NAMALWA (cell line): ENCODE measurements at regions not wholly inside any gene's neighbourhood (a gene's known extent, or its start where the extent isn't known, plus 50 kb on each side); places are given as distances from the start of the nearest gene placed in this dataset.
A peak's percentile ranks its signal among the peaks of the same experiment; 100 is the strongest.

Source experiments
- DNase-seq: peaks from one replicate; pipeline ENCODE4 v3.0.0-alpha.2; 2015; ENCODE audit warnings: low spot score

DNA sequence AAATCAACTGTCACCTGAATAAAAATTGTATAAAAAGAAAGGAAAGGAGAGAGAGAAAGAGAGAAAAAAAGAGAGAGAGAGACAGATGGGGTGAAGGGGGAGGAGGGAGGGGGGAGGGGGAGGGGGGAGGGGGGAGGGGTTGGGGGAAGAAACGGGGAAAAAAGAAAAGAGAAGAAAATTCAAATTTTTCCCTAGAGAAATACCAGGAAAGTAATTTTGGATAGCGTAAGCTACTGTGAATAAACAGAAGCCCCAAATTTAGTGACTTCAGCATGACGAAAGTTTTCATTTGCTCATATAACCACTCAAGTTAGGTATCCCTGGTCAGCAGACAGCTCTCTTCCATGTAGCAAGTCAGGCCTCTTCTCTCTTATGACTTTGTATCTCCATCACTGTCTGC lies 289.4 kb upstream of the MYOCD start:
- DNase-seq = no peak

DNA sequence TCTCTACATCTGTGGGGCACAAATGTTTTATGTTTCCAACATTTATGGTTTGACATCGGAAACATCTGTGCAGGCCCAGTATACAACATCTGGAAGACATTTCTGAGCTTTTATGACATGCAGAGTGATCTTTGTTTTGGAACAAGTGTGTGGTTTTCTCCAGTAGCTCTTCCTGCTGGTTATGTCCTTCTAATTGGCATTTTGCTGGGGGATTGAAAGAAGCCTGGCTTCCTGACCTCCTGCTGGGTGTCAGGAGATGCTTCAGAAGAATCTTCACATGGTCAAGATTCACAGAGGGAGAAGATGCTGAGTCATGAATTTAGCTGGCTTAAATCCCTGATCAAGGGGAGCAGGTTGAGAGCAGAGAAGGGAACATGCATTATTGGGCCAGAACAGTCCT lies 279.5 kb upstream of the MYOCD start:
- DNase-seq = no peak

DNA sequence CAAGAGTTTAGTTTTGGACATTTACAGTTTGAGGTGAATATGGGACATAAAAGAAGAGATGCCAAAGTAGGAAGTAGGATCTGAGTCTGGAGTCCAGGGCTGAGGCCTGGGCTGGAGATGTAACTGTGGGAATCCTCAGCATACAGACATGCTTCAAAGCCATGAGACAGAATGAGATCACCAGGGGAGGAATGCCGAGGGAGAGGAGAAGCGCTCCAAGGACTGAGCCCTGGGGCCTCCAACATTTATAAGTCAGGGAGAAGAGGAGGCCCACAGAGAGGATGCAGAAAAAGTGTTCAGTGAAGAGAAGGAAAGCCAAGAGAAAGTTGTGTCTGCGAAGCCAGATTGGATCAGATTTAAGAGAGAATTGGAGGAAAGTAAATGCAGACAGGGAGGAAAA lies 277.5 kb upstream of the MYOCD start:
- no peak for DNase-seq

DNA sequence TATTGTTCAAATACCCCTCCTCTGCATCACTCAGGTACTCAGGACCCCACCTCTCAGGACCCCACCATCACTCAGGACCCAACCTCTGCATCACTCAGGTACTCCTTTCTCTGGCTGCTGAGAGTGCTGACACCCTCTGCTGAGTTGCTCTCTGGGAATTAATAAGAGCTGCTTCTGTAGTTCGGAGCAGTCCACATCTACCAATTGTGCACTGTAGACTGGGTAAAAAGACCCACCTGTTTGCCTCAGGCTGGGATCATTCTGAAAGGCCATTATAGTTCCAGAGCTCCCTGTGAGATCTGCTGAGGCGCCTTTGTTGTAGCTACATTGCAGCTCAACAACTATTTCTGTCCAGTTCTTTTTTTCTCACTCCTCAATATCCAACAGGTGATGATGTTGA lies 276.3 kb upstream of the MYOCD start:
- no peak for DNase-seq

DNA sequence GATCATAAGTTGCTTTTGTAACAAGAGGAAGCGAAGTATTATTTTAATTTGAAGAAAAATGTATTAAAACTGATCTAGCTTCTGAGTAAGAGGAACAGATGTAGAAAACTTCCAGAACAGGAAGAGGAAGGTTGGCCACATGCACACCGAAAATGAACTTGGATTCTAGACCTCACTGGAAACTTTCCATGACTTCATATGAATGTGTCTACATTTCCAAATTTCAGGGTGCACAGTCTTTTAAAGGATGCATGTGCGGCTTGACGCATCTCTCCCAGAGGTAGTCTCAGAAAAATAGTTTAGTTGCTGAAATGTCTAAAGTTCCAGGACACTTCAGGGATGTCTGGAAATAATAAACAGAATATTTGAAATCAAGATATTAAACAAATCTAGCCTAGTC lies 275.1 kb upstream of the MYOCD start:
- no peak for DNase-seq

DNA sequence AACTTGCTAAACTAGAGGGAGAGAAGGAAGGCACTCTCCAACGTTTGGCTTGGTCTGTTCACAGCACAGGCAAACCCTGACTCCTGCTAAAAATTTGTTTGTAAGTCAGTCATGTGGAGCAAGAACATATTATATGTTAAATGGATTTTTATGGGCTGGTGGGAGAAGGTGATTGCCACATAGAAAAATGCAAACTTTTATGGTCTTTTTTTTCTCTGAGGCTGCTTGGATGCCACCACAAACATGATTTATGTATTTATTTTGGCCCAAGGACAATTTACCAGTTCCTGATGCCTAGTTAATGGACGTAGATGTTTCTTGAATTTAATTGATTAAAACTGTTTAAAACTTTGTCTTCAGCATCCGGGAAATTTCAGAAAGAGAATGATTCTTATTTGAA lies 274.2 kb upstream of the MYOCD start:
- DNase-seq = no peak

DNA sequence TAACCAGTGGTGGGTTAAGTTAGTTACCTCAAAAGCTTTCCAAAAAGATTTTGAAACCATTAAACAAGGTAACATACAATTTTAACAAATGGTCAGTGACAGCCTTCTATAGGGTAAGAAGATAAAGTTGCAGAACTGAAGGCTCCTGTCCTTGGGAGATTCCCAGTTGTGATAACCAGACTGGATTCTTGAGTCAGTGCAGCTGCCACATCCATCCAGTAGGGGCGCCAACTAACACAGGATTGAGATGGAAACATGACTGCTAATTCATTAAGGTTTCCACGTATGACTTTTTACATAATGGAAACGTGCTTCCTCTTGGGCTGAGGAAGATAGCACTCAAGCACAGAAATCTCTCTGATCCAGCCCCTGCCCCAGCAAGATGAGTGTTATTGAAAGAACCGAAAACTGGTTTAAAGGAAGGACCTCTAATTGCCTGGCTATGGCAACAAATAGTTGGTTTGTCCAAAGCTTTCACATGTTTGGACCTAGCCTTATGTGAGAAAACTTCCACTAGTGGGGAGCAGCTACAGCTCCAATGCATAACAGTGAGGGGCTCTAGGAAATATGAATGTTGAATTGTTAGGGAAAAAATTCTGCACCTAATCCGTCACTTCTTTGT lies 269.8 kb upstream of the MYOCD start:
- peak; percentile 22 for DNase-seq

DNA sequence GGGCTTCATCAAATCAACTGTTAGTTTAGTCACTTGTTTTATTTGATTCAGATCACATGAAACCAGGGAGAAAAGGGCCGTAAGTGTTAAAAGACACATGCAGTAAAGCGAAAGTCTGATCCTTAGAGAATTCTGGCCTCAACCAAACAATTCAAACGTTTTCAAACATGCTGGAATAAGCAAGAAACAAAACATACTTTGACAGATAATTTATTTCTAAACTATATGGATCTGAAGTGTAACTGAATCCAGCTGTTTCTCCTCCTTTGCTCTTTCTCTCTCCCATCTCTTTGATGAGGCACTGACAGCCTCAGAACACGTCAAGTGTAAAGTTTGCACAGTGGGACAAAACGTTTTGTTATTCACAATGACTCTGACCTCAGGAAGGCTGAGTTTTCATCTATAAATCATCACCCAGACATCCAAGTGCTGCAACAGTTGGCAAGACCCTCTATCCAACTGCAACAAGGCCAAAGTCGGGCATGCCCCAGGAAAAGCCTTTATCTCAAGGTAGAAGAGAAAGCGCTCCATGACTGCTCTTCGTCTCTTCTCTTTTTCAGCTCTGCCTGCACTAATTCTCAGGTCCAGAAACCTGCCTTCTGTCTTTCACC lies 267.1 kb upstream of the MYOCD start:
- no peak for DNase-seq

DNA sequence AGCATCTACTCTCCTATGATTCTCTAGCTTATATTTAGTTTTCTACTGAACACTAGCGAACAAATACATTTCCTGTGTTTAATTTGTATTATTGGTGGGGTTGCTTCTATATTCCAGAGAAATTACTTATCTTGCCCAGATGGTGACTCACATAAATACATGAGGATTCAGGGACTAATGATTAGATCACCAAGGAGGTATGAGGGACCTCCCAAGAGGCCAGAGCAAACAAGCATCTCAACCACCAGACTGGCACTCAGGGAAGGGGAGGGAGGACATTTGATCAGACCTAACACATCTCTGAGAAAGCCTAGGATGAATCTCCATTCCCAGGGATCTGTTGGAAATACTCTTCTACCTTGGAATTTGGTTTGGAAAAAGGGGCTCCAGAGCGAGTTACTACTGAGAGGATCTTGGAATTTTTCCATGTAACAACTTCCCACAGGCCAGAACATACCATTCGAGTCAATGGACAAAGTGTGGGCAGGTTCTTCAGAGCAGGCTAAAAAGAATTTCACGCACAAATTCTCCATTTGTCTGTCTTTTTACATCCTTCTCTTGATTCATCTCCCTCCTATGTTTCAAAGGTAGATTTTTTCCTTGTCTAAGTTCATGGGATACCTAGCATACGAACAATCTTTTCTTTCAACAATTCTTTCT lies 262.6 kb upstream of the MYOCD start:
- no peak for DNase-seq

DNA sequence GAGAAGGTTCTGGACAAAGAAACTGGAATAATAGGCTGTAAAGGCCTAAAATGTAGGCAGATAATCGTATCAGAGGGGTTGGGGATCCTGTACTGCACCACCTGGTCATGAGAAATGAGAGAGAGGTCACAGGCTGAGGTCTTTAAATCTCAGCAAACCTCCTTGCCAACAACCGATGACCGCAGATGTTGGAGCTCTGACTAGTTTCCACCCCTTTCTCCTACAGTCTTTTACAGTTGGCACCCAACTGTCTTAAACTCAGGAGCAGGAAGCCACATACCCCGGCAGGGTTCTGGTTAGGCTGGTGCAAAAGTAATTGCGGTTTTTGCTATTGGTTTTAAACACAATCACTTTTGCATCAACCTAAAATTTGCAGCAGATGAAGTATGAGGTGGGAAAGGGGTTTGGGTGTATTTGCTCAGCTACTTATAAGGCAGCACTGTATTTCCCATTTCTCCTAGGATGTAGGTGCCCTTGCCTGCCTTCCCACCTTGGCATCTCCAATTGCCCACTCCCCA lies 261.8 kb upstream of the MYOCD start:
- DNase-seq = no peak

DNA sequence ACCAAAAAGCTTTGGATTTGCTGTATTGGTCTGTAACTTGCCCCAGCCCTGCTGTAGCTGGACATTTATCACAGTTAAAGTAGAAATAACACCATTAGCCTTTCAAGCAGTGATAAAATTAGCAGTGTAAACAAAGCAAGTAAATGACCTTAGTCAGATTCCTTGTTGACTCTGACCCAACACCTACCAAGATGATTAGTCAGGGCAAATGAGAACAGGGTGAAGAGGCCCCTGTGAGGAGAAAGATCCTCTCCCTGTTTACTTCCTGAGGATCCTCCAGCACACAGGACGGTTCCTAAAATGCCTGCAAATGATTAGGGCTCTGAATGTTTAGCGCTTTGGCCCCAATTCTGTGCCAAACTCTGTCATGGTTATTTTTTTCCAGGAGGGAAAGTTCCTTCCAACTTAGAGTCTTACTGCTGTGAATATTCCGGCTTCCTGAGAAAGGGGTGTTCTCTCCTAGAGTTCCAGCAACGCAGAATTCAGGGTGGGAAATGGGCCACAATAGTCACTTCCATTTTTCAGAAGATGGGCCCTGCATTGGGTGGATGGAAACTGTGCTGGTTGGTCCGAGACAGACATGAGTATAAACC lies 259.0 kb upstream of the MYOCD start:
- no peak for DNase-seq

DNA sequence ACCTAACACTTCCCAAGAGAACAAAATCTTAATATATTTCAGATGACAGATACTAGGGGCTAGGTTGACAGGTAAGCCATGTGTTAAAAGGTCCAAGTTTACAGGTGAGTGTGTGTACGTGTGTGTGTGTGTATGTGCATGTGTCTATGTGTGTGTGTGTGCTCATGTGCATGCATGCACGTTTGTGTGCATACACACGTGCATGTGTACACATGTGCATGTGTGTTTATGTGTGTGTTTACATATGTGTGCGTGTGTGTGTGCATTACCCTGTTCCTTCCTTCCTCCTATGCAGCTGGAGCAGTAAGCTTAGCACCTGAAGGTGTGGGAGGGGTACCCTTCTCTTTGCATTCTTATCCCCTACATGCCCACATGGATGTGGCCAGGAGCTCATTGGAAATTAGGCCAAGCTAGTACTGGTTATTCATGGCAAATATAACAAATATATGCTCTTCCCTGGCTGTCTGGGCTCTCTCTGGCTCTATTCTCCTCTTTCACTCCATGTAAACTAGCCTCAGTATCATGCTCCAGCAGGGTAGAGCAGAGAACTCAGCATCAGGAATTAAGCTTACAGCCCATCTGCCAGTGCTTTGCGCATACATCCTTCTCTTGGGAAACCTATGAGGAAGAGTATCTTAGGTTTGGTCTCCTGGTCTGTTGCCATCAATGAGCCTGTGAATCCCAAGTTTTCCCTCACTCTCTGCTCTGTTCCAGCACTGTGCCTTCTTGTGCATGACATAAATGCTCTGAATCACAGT lies 258.0 kb upstream of the MYOCD start:
- no peak for DNase-seq

DNA sequence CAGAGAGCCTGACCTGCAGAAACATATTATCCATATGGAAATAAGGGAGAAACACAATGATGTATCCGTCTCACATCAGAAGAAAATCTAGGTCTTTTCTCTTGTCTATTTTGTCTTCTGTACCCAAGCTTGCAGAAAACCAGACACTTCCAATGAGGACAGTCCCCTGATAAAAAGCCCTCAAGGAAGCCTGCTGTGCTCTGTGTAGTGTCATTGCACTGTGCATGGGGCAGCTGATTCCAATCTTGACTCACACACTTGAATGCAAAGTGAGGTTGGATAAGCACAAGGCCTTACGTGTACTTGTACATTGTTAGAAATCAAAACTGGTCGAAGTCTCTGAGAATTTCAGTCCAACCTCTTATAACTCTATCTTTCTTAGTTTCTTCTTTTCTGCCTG lies 256.6 kb upstream of the MYOCD start:
- no peak for DNase-seq

DNA sequence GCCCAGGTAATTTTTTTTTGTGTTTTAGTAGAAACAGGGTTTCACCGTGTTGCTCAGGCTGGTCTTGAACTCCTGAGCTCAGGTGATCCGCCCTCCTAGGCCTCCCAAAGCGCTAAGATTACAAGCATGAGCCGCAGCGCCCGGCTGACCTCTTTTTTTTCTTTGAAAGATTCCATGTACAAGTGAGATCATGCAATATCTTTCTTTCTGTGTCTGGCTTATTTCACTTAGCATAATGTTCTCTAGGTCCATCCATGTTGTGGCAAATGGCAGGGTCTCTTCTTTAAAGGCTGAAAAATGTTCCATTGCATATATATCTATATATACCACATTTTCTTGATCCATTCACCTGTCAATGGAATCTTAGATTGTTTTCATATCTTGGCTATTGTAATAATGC lies 255.0 kb upstream of the MYOCD start:
- no peak for DNase-seq

DNA sequence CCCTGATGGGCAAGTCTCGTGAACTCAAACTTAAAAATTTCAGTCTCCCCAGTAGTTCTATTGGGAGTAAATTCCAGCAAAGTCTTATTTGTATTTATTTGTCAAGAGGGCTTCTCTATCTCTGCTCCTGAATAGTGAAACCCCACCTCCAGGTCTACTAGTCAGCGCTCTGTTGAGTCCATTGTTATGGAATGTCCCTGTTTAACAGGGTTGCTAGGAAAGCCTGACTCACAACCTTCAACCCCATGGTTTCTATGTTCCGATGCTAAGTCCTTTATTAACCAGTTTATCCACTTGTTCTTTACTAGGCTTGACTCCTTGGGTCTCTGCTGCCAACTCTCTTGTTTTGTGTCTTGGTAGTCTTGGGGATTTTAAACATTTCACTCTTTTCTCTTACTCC lies 250.7 kb upstream of the MYOCD start:
- no peak for DNase-seq

DNA sequence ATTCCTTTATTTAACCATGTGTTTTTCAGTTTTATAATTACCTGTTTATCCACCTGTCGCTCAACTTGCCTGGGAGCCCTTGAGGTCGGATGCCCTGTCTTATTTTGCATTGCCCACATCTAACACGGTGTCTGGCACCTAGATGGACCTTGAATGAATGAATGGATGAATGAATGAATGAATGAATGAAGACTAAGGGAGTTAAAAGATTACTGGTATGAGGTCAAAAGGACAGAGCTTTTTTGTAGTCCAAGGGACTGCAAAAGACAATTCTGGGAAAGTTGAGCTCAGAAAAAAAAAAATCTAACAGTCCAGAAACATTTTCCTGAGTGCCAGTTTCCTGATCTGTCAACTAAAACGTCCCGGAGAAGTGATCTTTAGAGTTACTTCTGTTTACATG lies 244.6 kb upstream of the MYOCD start:
- no peak for DNase-seq

DNA sequence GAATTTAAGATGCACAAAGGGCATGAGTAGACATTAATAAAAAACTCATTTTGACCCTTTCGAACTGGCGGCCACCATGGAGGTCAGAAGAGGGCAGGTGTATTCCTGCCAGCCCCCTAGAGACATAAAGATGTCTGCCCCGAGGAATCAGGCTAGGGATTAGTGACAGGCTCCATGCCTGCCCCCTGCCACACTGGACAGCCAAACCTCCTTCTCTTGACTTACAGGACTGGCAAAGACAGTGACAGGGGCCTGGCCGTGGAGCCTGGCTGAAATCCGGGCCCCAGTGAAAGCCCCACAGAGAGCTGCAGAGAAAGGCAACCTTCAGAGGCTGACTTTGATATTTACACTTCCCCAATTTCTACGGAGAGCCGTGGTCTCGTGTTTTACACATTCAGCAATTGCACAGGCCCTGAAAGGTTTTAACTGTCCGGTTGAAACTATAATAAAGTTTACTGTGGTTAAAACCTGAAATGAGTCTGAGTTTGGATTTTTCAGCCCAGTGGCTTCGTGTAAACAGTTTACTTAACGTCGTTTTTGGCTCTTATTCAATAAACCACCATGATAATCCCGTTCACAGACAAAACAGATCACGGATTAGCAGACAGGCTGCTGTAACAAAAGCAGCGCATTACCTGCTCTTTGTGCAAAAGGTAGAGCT lies 243.9 kb upstream of the MYOCD start:
- no peak for DNase-seq

DNA sequence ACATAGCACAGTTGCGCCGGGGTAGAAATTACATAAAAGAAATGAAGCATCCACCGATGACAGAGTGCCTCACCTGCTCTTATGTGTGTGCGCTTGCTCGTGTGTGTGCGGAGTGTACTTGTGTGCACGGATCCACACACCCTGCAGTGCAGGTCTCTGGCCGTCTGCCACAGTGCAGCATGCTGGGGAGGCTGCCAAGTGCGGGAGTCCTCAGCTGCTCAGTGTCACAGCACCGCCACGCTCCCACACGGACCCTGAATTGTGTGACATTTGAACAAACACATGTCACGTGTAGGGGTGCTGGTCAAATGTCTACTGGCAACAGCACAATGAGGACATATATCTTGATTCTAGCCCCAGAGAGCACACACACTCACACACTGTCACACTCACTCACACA lies 243.0 kb upstream of the MYOCD start:
- no peak for DNase-seq

DNA sequence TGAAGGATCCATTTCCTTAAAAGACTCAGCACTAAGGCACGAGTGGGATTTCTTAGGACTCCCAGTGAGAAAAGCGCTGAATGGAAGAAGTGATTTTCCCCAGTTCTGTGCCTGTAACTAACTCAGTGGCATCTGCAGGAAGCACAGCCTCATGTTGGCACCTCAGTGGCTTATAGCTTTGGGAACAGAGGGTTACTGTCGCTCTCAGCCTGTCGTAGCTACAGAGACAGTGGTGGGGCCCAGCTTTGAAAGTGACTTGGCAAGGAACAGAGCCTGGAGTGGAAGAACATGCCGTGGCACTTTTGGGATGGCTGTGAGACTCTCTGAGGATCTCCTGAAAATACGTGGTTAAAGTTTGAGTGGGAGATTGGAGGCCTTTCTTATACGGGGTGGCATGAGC lies 242.4 kb upstream of the MYOCD start:
- no peak for DNase-seq

DNA sequence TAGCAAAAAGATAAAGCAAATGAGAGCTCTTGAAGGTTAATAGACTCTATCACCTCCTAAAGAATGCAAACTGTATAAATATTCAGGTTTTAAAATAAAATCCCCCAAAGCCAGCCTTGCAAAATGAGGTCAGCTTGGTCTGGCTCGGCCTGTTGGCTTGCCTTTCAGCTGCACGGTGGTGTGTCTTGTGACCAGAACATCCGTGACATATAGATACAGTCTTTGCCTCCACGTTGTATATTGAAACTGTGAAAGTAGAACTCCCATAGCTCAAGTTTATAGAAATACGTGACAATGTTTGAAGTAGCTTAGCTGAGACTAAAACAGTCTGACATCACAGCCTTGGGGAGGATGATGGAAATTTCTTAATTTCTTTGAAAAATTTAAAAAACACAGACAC lies 236.6 kb upstream of the MYOCD start:
- DNase-seq = no peak

DNA sequence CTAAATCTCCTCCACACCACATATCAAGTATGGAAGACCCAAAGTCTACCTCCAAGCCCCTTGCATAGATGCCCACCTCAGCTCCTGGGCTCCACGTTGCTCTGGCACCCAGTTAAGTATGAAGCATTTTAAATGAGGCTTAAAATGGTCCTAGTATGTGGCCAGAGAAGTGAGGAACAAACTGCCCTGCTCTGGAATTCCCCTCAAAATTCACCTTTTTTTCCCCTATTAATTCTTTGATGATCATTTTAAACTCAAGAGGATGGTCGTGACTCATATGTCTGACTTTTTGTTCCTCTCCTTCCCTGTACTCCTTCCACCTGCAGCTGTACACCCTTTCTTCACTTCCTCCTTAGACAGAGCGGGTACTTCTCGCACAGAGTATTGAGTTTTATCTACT lies 234.5 kb upstream of the MYOCD start:
- no peak for DNase-seq

DNA sequence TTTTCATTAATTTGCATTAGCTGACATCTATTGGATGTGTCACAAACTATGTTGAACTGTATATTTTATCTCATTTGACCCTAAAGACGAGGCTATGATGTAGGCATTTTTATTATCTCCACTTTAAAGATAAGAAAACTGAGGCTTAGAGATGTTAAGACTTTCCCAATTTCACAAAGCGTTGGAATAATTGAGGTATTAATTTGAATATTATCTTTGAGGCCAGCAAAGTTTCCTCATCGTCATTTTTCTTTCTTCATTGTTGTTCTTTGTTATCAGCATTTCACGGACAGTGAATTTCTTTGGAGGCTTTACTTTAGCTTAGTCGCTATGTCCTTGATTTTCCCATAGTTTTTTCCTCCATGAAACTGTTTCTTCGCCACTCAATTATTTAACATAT lies 227.5 kb upstream of the MYOCD start:
- DNase-seq = no peak
